Coronary artery (tissue), 2 donors: ENCODE measurements at regions not wholly inside any gene's neighbourhood (a gene's known extent, or its start where the extent isn't known, plus 50 kb on each side); places are given as distances from the start of the nearest gene placed in this dataset.

Experiments
- DNase-seq: peaks from one replicate; pipeline ENCODE4 v3.0.0-alpha.2; 2017; ENCODE audit warnings: low spot score
- H3K27ac ChIP-seq, 2 donors: fragments of 200-600 bp; sonication (generic); one replicate each; pipeline ENCODE4 v1.5.1; 2016 to 2019
- H3K4me3 ChIP-seq: fragments of 200-600 bp; sonication (generic); 2 replicates; pipeline ENCODE4 v1.5.1; 2016; ENCODE audit warnings: mild to moderate bottlenecking, moderate library complexity
- TF ChIP-seq, protein P1 (sequence below): fragments of 200-600 bp; sonication (generic); IDR thresholded peaks from one replicate; pipeline ENCODE4 v1.5.1; 2019; ENCODE audit warnings: antibody characterized with exemption

- Histone ChIP-seq H3K27ac (no peak overlapping the region), H3K4me3 (no peak overlapping the region)
- TF ChIP-seq, protein P1, sequence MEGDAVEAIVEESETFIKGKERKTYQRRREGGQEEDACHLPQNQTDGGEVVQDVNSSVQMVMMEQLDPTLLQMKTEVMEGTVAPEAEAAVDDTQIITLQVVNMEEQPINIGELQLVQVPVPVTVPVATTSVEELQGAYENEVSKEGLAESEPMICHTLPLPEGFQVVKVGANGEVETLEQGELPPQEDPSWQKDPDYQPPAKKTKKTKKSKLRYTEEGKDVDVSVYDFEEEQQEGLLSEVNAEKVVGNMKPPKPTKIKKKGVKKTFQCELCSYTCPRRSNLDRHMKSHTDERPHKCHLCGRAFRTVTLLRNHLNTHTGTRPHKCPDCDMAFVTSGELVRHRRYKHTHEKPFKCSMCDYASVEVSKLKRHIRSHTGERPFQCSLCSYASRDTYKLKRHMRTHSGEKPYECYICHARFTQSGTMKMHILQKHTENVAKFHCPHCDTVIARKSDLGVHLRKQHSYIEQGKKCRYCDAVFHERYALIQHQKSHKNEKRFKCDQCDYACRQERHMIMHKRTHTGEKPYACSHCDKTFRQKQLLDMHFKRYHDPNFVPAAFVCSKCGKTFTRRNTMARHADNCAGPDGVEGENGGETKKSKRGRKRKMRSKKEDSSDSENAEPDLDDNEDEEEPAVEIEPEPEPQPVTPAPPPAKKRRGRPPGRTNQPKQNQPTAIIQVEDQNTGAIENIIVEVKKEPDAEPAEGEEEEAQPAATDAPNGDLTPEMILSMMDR: no peak
- no peak for DNase-seq
Measured at GRCh38 chr11:28539239-28540030, 431.2 kb downstream of the METTL15 start.

GRCh38 chr11:28537822-28538221 lies 429.6 kb downstream of the METTL15 start:
- no peak for DNase-seq
- H3K27ac ChIP-seq: no peak overlapping the region
- TF ChIP-seq, protein P1: no peak
- H3K4me3 ChIP-seq: no peak overlapping the region

- TF ChIP-seq, protein P1: no peak
- DNase-seq: no peak
- Histone ChIP-seq H3K27ac (no peak overlapping the region), H3K4me3 (no peak overlapping the region)
Measured at GRCh38 chr11:28536504-28537267, 428.5 kb downstream of the METTL15 start.

GRCh38 chr11:28535677-28536076 lies 427.5 kb downstream of the METTL15 start:
- Histone ChIP-seq H3K4me3 (no peak overlapping the region), H3K27ac (no peak overlapping the region)
- TF ChIP-seq, protein P1: no peak
- DNase-seq: no peak

- Histone ChIP-seq H3K27ac (no peak overlapping the region), H3K4me3 (no peak overlapping the region)
- no peak for DNase-seq
- TF ChIP-seq, protein P1: no peak
Measured at GRCh38 chr11:28529540-28530410, 421.6 kb downstream of the METTL15 start.

DNA sequence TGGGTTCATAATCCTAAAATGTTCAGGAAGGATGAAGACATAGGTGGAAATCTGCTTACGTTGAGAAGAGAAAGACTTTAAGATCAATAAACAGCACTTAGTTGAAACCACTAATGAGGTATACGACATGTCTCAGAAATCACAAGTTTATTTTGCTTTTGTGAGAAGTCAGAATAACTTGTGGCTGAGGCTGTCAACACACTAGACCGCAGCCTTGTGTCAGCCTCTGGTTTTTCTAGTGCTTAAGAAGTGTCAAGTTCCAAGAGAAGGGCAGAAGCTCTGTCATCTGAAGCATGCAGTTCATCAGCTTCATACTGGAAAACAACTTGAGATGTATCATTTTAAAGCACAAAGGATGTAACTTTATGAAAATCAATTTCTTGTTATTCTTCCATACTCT lies 420.9 kb downstream of the METTL15 start:
- no peak for DNase-seq
- no peak overlapping the region for H3K4me3 ChIP-seq
- TF ChIP-seq, protein P1: no peak
- no peak overlapping the region for H3K27ac ChIP-seq
